Mesodermal cell (in vitro differentiated cells): ENCODE measurements at regions not wholly inside any gene's neighbourhood (a gene's known extent, or its start where the extent isn't known, plus 50 kb on each side); places are given as distances from the start of the nearest gene placed in this dataset.

ENCODE experiments used
- H3K27ac ChIP-seq: 2 replicates; pipeline ENCODE4 v1.7.0; 2013; ENCODE audit warnings: mild to moderate bottlenecking, low read depth, low read length, moderate library complexity; ENCODE audit not compliant: severe bottlenecking
- H3K36me3 ChIP-seq: 2 replicates; pipeline ENCODE4 v1.7.1; 2013; ENCODE audit warnings: mild to moderate bottlenecking, low read length, moderate library complexity; ENCODE audit not compliant: control insufficient read depth, insufficient read depth
- H3K4me1 ChIP-seq: one replicate; pipeline ENCODE4 v1.7.1; 2013; ENCODE audit warnings: mild to moderate bottlenecking, low read length; ENCODE audit not compliant: insufficient read depth, control insufficient read depth, poor library complexity, severe bottlenecking
- H3K4me3 ChIP-seq: 2 replicates; pipeline ENCODE4 v1.7.0; 2013; ENCODE audit warnings: low read length, control low read depth, mild to moderate bottlenecking; ENCODE audit not compliant: insufficient read depth, poor library complexity, severe bottlenecking; ENCODE audit errors: extremely low read depth
- H3K9me3 ChIP-seq: 2 replicates; pipeline ENCODE4 v1.7.1; 2013; ENCODE audit warnings: mild to moderate bottlenecking, low read length, moderate library complexity; ENCODE audit not compliant: control insufficient read depth
- WGBS, 2 experiments: methylation state at CpG; one replicate each; pipeline ENCODE4 v1.1.5; 2013; ENCODE audit warnings: missing lambda C conversion rate in 2 of 2; ENCODE audit not compliant: insufficient coverage in 2 of 2; 5-methylcytosine and 5-hydroxymethylcytosine counted together

GRCh38 chr14:95034788-95035187, 122.5 kb downstream of the DICER1 start:
- Histone ChIP-seq H3K27ac (no peak overlapping the region), H3K36me3 (no peaks in the 10 kb centered on the region), H3K9me3 (peaks cover 3% of the 10 kb centered on the region), H3K4me3 (no peak overlapping the region), H3K4me1 (no peaks in the 10 kb centered on the region)
- 75 to 88% methylated on average over 3 to 5 of the region's 5 CpGs for WGBS, 2 experiments

- Histone ChIP-seq H3K9me3 (peaks cover 3% of the 10 kb centered on the region), H3K36me3 (no peaks in the 10 kb centered on the region), H3K4me3 (no peak overlapping the region), H3K27ac (no peak overlapping the region), H3K4me1 (no peaks in the 10 kb centered on the region)
- 85 to 90% methylated on average over 5 to 6 of the region's 8 CpGs for WGBS, 2 experiments
Measured at GRCh38 chr14:95033682-95034632, 123.4 kb downstream of the DICER1 start.

GRCh38 chr14:95033031-95033430, 124.3 kb downstream of the DICER1 start:
- WGBS, 2 experiments = 100% methylated on average over 2 of the region's 4 CpGs; no CpG with 5 or more reads in 1 of the 2 experiments
- H3K27ac ChIP-seq = no peak overlapping the region
- no peak overlapping the region for H3K4me3 ChIP-seq
- H3K9me3 ChIP-seq = peaks cover 3% of the 10 kb centered on the region
- H3K36me3 ChIP-seq = no peaks in the 10 kb centered on the region
- no peaks in the 10 kb centered on the region for H3K4me1 ChIP-seq

- 90 to 92% methylated on average over 7 of the region's 7 CpGs for WGBS, 2 experiments
- peaks cover 4% of the 10 kb centered on the region for H3K4me1 ChIP-seq
- no peak overlapping the region for H3K27ac ChIP-seq
- peaks cover under 1% of the 10 kb centered on the region for H3K9me3 ChIP-seq
- H3K4me3 ChIP-seq = no peak overlapping the region
- H3K36me3 ChIP-seq = no peaks in the 10 kb centered on the region
Measured at GRCh38 chr14:95026851-95027463, 130.4 kb downstream of the DICER1 start.

- peaks cover 6% of the 10 kb centered on the region for H3K9me3 ChIP-seq
- H3K4me3 ChIP-seq = no peak overlapping the region
- no peaks in the 10 kb centered on the region for H3K36me3 ChIP-seq
- WGBS, 2 experiments = 89 to 96% methylated on average over 3 to 5 of the region's 6 CpGs
- peaks cover 4% of the 10 kb centered on the region for H3K4me1 ChIP-seq
- no peak overlapping the region for H3K27ac ChIP-seq
Measured at GRCh38 chr14:95025941-95026340, 131.4 kb downstream of the DICER1 start.

GRCh38 chr14:95025218-95025617, 132.1 kb downstream of the DICER1 start:
- 69 to 80% methylated on average over 4 of the region's 4 CpGs for WGBS, 2 experiments
- no peaks in the 10 kb centered on the region for H3K36me3 ChIP-seq
- no peak overlapping the region for H3K4me3 ChIP-seq
- H3K9me3 ChIP-seq = peaks cover 6% of the 10 kb centered on the region
- no peak overlapping the region for H3K27ac ChIP-seq
- peaks cover 4% of the 10 kb centered on the region for H3K4me1 ChIP-seq

GRCh38 chr14:95024380-95024779, 132.9 kb downstream of the DICER1 start:
- Histone ChIP-seq H3K9me3 (peaks cover 6% of the 10 kb centered on the region), H3K36me3 (no peaks in the 10 kb centered on the region), H3K27ac (no peak overlapping the region), H3K4me3 (no peak overlapping the region), H3K4me1 (peaks cover 4% of the 10 kb centered on the region)
- 84 to 90% methylated on average over 5 to 6 of the region's 6 CpGs for WGBS, 2 experiments

GRCh38 chr14:95023886-95024285, 133.4 kb downstream of the DICER1 start:
- H3K36me3 ChIP-seq = no peaks in the 10 kb centered on the region
- no peak overlapping the region for H3K27ac ChIP-seq
- 89 to 96% methylated on average over 3 to 4 of the region's 4 CpGs for WGBS, 2 experiments
- H3K9me3 ChIP-seq = peaks cover 6% of the 10 kb centered on the region
- H3K4me1 ChIP-seq = peaks cover 4% of the 10 kb centered on the region
- no peak overlapping the region for H3K4me3 ChIP-seq

- Histone ChIP-seq H3K9me3 (peaks cover 6% of the 10 kb centered on the region), H3K27ac (no peak overlapping the region), H3K4me1 (peaks cover 4% of the 10 kb centered on the region), H3K4me3 (no peak overlapping the region), H3K36me3 (no peaks in the 10 kb centered on the region)
- 91 to 97% methylated on average over 3 to 5 of the region's 9 CpGs for WGBS, 2 experiments
Measured at GRCh38 chr14:95023115-95023514, 134.2 kb downstream of the DICER1 start.

GRCh38 chr14:95021588-95021987, 135.7 kb downstream of the DICER1 start:
- Histone ChIP-seq H3K4me1 (peaks cover 4% of the 10 kb centered on the region), H3K4me3 (no peak overlapping the region), H3K36me3 (no peaks in the 10 kb centered on the region), H3K27ac (no peak overlapping the region), H3K9me3 (peaks cover 6% of the 10 kb centered on the region)
- WGBS, 2 experiments = 72% methylated on average over 2 of the region's 2 CpGs; no CpG with 5 or more reads in 1 of the 2 experiments

GRCh38 chr14:95018821-95019220, 138.5 kb downstream of the DICER1 start:
- H3K27ac ChIP-seq = no peak overlapping the region
- H3K4me1 ChIP-seq = peaks cover 3% of the 10 kb centered on the region
- H3K4me3 ChIP-seq = no peak overlapping the region
- H3K9me3 ChIP-seq = peaks cover 6% of the 10 kb centered on the region
- WGBS, 2 experiments = 85 to 100% methylated on average over 2 of the region's 4 CpGs
- H3K36me3 ChIP-seq = no peaks in the 10 kb centered on the region
